ENCODE measurements at regions not wholly inside any gene's neighbourhood (a gene's known extent, or its start where the extent isn't known, plus 50 kb on each side); places are given as distances from the start of the nearest gene placed in this dataset.

GRCh38 chr10:65470986-65471385 is 1454.8 kb upstream of the LRRTM3 start:
- H3K4me3 ChIP-seq (ENCODE audit: low read length in 2 of 2) = no peak overlapping the region
- H3K4me1 ChIP-seq (ENCODE audit: control insufficient read depth, insufficient read depth, low read length) = no peaks in the 10 kb centered on the region
- H3K9ac ChIP-seq (ENCODE audit: low read length in 2 of 2) = no peak overlapping the region
- H3K36me3 ChIP-seq (ENCODE audit: control insufficient read depth in 2 of 2, insufficient read depth in 2 of 2, low read length in 2 of 2) = no peaks in the 10 kb centered on the region
- no peaks in the 10 kb centered on the region for H3K9me3 ChIP-seq (ENCODE audit: control insufficient read depth in 2 of 2, low read length in 2 of 2)
- no peak overlapping the region for H3K27ac ChIP-seq (ENCODE audit: low read length)
- no peaks in the 10 kb centered on the region for H3K27me3 ChIP-seq (ENCODE audit: control insufficient read depth in 1 of 2, insufficient read depth in 2 of 2, low read length in 2 of 2)

- no peaks in the 10 kb centered on the region for H3K27me3 ChIP-seq (ENCODE audit: control insufficient read depth in 1 of 2, insufficient read depth in 2 of 2, low read length in 2 of 2)
Observed at GRCh38 chr10:65482848-65483247, 1443.0 kb upstream of the LRRTM3 start.

GRCh38 chr10:65491799-65492198 is 1434.0 kb upstream of the LRRTM3 start:
- H3K4me3 ChIP-seq (ENCODE audit: low read length in 2 of 2) = no peak overlapping the region
- H3K9me3 ChIP-seq (ENCODE audit: control insufficient read depth in 2 of 2, low read length in 2 of 2) = no peaks in the 10 kb centered on the region
- no peaks in the 10 kb centered on the region for H3K4me1 ChIP-seq (ENCODE audit: control insufficient read depth, insufficient read depth, low read length)
- no peak overlapping the region for H3K27ac ChIP-seq (ENCODE audit: low read length)
- no peaks in the 10 kb centered on the region for H3K36me3 ChIP-seq (ENCODE audit: control insufficient read depth in 2 of 2, insufficient read depth in 2 of 2, low read length in 2 of 2)
- H3K27me3 ChIP-seq (ENCODE audit: control insufficient read depth in 1 of 2, insufficient read depth in 2 of 2, low read length in 2 of 2) = no peaks in the 10 kb centered on the region
- no peak overlapping the region for H3K9ac ChIP-seq (ENCODE audit: low read length in 2 of 2)

More at GRCh38 chr10:65482848-65483247, 1443.0 kb upstream of the LRRTM3 start:
- Histone ChIP-seq H3K9me3 (ENCODE audit: control insufficient read depth in 2 of 2, low read length in 2 of 2) (no peaks in the 10 kb centered on the region), H3K9ac (ENCODE audit: low read length in 2 of 2) (no peak overlapping the region), H3K4me1 (ENCODE audit: control insufficient read depth, insufficient read depth, low read length) (no peaks in the 10 kb centered on the region), H3K27ac (ENCODE audit: low read length) (no peak overlapping the region), H3K36me3 (ENCODE audit: control insufficient read depth in 2 of 2, insufficient read depth in 2 of 2, low read length in 2 of 2) (no peaks in the 10 kb centered on the region), H3K4me3 (ENCODE audit: low read length in 2 of 2) (no peak overlapping the region)

- H3K9ac ChIP-seq (ENCODE audit: low read length in 2 of 2) = no peak overlapping the region
- H3K27me3 ChIP-seq (ENCODE audit: control insufficient read depth in 1 of 2, insufficient read depth in 2 of 2, low read length in 2 of 2) = no peaks in the 10 kb centered on the region
- H3K4me3 ChIP-seq (ENCODE audit: low read length in 2 of 2) = no peak overlapping the region
- no peaks in the 10 kb centered on the region for H3K4me1 ChIP-seq (ENCODE audit: control insufficient read depth, insufficient read depth, low read length)
- H3K36me3 ChIP-seq (ENCODE audit: control insufficient read depth in 2 of 2, insufficient read depth in 2 of 2, low read length in 2 of 2) = no peaks in the 10 kb centered on the region
- no peak overlapping the region for H3K27ac ChIP-seq (ENCODE audit: low read length)
- H3K9me3 ChIP-seq (ENCODE audit: control insufficient read depth in 2 of 2, low read length in 2 of 2) = no peaks in the 10 kb centered on the region
Observed at GRCh38 chr10:65496541-65496940, 1429.3 kb upstream of the LRRTM3 start.

GRCh38 chr10:65497837-65498236 is 1428.0 kb upstream of the LRRTM3 start:
- H3K27ac ChIP-seq (ENCODE audit: low read length) = no peak overlapping the region
- H3K4me1 ChIP-seq (ENCODE audit: control insufficient read depth, insufficient read depth, low read length) = no peaks in the 10 kb centered on the region
- H3K4me3 ChIP-seq (ENCODE audit: low read length in 2 of 2) = no peak overlapping the region
- no peaks in the 10 kb centered on the region for H3K27me3 ChIP-seq (ENCODE audit: control insufficient read depth in 1 of 2, insufficient read depth in 2 of 2, low read length in 2 of 2)
- H3K36me3 ChIP-seq (ENCODE audit: control insufficient read depth in 2 of 2, insufficient read depth in 2 of 2, low read length in 2 of 2) = no peaks in the 10 kb centered on the region
- no peaks in the 10 kb centered on the region for H3K9me3 ChIP-seq (ENCODE audit: control insufficient read depth in 2 of 2, low read length in 2 of 2)
- H3K9ac ChIP-seq (ENCODE audit: low read length in 2 of 2) = no peak overlapping the region

GRCh38 chr10:65500716-65501115 is 1425.1 kb upstream of the LRRTM3 start:
- H3K4me3 ChIP-seq (ENCODE audit: low read length in 2 of 2) = no peak overlapping the region
- H3K27ac ChIP-seq (ENCODE audit: low read length) = no peak overlapping the region
- no peaks in the 10 kb centered on the region for H3K27me3 ChIP-seq (ENCODE audit: control insufficient read depth in 1 of 2, insufficient read depth in 2 of 2, low read length in 2 of 2)
- H3K9ac ChIP-seq (ENCODE audit: low read length in 2 of 2) = no peak overlapping the region
- H3K9me3 ChIP-seq (ENCODE audit: control insufficient read depth in 2 of 2, low read length in 2 of 2) = no peaks in the 10 kb centered on the region
- H3K36me3 ChIP-seq (ENCODE audit: control insufficient read depth in 2 of 2, insufficient read depth in 2 of 2, low read length in 2 of 2) = no peaks in the 10 kb centered on the region
- no peaks in the 10 kb centered on the region for H3K4me1 ChIP-seq (ENCODE audit: control insufficient read depth, insufficient read depth, low read length)

GRCh38 chr10:65501259-65501658 is 1424.6 kb upstream of the LRRTM3 start:
- no peaks in the 10 kb centered on the region for H3K4me1 ChIP-seq (ENCODE audit: control insufficient read depth, insufficient read depth, low read length)
- no peaks in the 10 kb centered on the region for H3K27me3 ChIP-seq (ENCODE audit: control insufficient read depth in 1 of 2, insufficient read depth in 2 of 2, low read length in 2 of 2)
- no peak overlapping the region for H3K9ac ChIP-seq (ENCODE audit: low read length in 2 of 2)
- no peaks in the 10 kb centered on the region for H3K36me3 ChIP-seq (ENCODE audit: control insufficient read depth in 2 of 2, insufficient read depth in 2 of 2, low read length in 2 of 2)
- H3K9me3 ChIP-seq (ENCODE audit: control insufficient read depth in 2 of 2, low read length in 2 of 2) = no peaks in the 10 kb centered on the region
- H3K27ac ChIP-seq (ENCODE audit: low read length) = no peak overlapping the region
- H3K4me3 ChIP-seq (ENCODE audit: low read length in 2 of 2) = no peak overlapping the region

- no peak overlapping the region for H3K4me3 ChIP-seq (ENCODE audit: low read length in 2 of 2)
- H3K27ac ChIP-seq (ENCODE audit: low read length) = no peak overlapping the region
- no peaks in the 10 kb centered on the region for H3K9me3 ChIP-seq (ENCODE audit: control insufficient read depth in 2 of 2, low read length in 2 of 2)
- no peaks in the 10 kb centered on the region for H3K4me1 ChIP-seq (ENCODE audit: control insufficient read depth, insufficient read depth, low read length)
- H3K36me3 ChIP-seq (ENCODE audit: control insufficient read depth in 2 of 2, insufficient read depth in 2 of 2, low read length in 2 of 2) = no peaks in the 10 kb centered on the region
- no peak overlapping the region for H3K9ac ChIP-seq (ENCODE audit: low read length in 2 of 2)
- H3K27me3 ChIP-seq (ENCODE audit: control insufficient read depth in 1 of 2, insufficient read depth in 2 of 2, low read length in 2 of 2) = no peaks in the 10 kb centered on the region
Observed at GRCh38 chr10:65518379-65518778, 1407.5 kb upstream of the LRRTM3 start.

GRCh38 chr10:65528986-65529385 is 1396.8 kb upstream of the LRRTM3 start:
- H3K27ac ChIP-seq (ENCODE audit: low read length) = no peak overlapping the region
- H3K27me3 ChIP-seq (ENCODE audit: control insufficient read depth in 1 of 2, insufficient read depth in 2 of 2, low read length in 2 of 2) = no peaks in the 10 kb centered on the region
- H3K4me1 ChIP-seq (ENCODE audit: control insufficient read depth, insufficient read depth, low read length) = no peaks in the 10 kb centered on the region
- H3K4me3 ChIP-seq (ENCODE audit: low read length in 2 of 2) = no peak overlapping the region
- H3K36me3 ChIP-seq (ENCODE audit: control insufficient read depth in 2 of 2, insufficient read depth in 2 of 2, low read length in 2 of 2) = no peaks in the 10 kb centered on the region
- no peaks in the 10 kb centered on the region for H3K9me3 ChIP-seq (ENCODE audit: control insufficient read depth in 2 of 2, low read length in 2 of 2)
- no peak overlapping the region for H3K9ac ChIP-seq (ENCODE audit: low read length in 2 of 2)

GRCh38 chr10:65531545-65531944 is 1394.3 kb upstream of the LRRTM3 start:
- no peak overlapping the region for H3K4me3 ChIP-seq (ENCODE audit: low read length in 2 of 2)
- no peaks in the 10 kb centered on the region for H3K9me3 ChIP-seq (ENCODE audit: control insufficient read depth in 2 of 2, low read length in 2 of 2)
- H3K36me3 ChIP-seq (ENCODE audit: control insufficient read depth in 2 of 2, insufficient read depth in 2 of 2, low read length in 2 of 2) = no peaks in the 10 kb centered on the region
- H3K9ac ChIP-seq (ENCODE audit: low read length in 2 of 2) = no peak overlapping the region
- no peaks in the 10 kb centered on the region for H3K4me1 ChIP-seq (ENCODE audit: control insufficient read depth, insufficient read depth, low read length)
- no peaks in the 10 kb centered on the region for H3K27me3 ChIP-seq (ENCODE audit: control insufficient read depth in 1 of 2, insufficient read depth in 2 of 2, low read length in 2 of 2)
- H3K27ac ChIP-seq (ENCODE audit: low read length) = no peak overlapping the region

GRCh38 chr10:65534771-65535170 is 1391.1 kb upstream of the LRRTM3 start:
- H3K4me1 ChIP-seq (ENCODE audit: control insufficient read depth, insufficient read depth, low read length) = no peaks in the 10 kb centered on the region
- no peaks in the 10 kb centered on the region for H3K9me3 ChIP-seq (ENCODE audit: control insufficient read depth in 2 of 2, low read length in 2 of 2)
- no peak overlapping the region for H3K4me3 ChIP-seq (ENCODE audit: low read length in 2 of 2)
- H3K9ac ChIP-seq (ENCODE audit: low read length in 2 of 2) = no peak overlapping the region
- H3K27me3 ChIP-seq (ENCODE audit: control insufficient read depth in 1 of 2, insufficient read depth in 2 of 2, low read length in 2 of 2) = no peaks in the 10 kb centered on the region
- no peak overlapping the region for H3K27ac ChIP-seq (ENCODE audit: low read length)
- no peaks in the 10 kb centered on the region for H3K36me3 ChIP-seq (ENCODE audit: control insufficient read depth in 2 of 2, insufficient read depth in 2 of 2, low read length in 2 of 2)

All from stomach smooth muscle (tissue), 2 donors.